Activated CD4-positive, alpha-beta memory T cell treated with anti-CD3 and anti-CD28 coated beads, Interleukin-2, amount 10 ng/mL, durations not matched to agents 7 days and 5 days (primary cell): ENCODE measurements at regions not wholly inside any gene's neighbourhood (a gene's known extent, or its start where the extent isn't known, plus 50 kb on each side); places are given as distances from the start of the nearest gene placed in this dataset.

ENCODE experiments used
- CTCF ChIA-PET: fragments of 350-600 bp; sonication (Branson Sonifier 250); formaldehyde crosslinking; loops from one replicate; lab custom pipeline; 2021; ENCODE audit warnings: antibody characterized with exemption, inconsistent platforms; lab: Charles Lee
- POLR2A ChIA-PET: fragments of 350-600 bp; sonication (Branson Sonifier 250); formaldehyde crosslinking; loops from one replicate; lab custom pipeline; 2021; ENCODE audit warnings: antibody characterized with exemption; lab: Charles Lee
- DNase-seq: peaks from one replicate; pipeline ENCODE4 v3.0.0-alpha.2; 2020
- H3K27ac Mint-ChIP-seq: one replicate; pipeline ENCODE4 v1.8.0; 2021; ENCODE audit warnings: mild to moderate bottlenecking, mixed read lengths
- H3K27me3 Mint-ChIP-seq: one replicate; pipeline ENCODE4 v1.8.0; 2021; ENCODE audit warnings: mixed read lengths
- H3K36me3 Mint-ChIP-seq: one replicate; pipeline ENCODE4 v1.8.0; 2021; ENCODE audit warnings: low read depth, mixed read lengths
- H3K4me1 Mint-ChIP-seq: one replicate; pipeline ENCODE4 v1.8.0; 2021; ENCODE audit warnings: mixed read lengths
- H3K4me3 Mint-ChIP-seq: one replicate; pipeline ENCODE4 v1.8.0; 2021; ENCODE audit warnings: mild to moderate bottlenecking, mixed read lengths
- H3K9me3 Mint-ChIP-seq: one replicate; pipeline ENCODE4 v1.8.0; 2021; ENCODE audit warnings: mixed read lengths

- ChIA-PET CTCF (no interaction called here), POLR2A (no interaction called here)
- no peaks in the 10 kb centered on the region for H3K9me3 Mint-ChIP-seq
- no peak overlapping the region for H3K4me3 Mint-ChIP-seq
- no peak for DNase-seq
- peaks cover 6% of the 10 kb centered on the region for H3K27me3 Mint-ChIP-seq
- H3K27ac Mint-ChIP-seq, result no peak overlapping the region
- no peaks in the 10 kb centered on the region for H3K36me3 Mint-ChIP-seq
- H3K4me1 Mint-ChIP-seq, result no peaks in the 10 kb centered on the region
These were observed 107.1 kb upstream of the JAG1 start for GRCh38 chr20:10780901-10781300.

GRCh38 chr20:10781526-10781925 lies 107.7 kb upstream of the JAG1 start:
- DNase-seq, result no peak
- POLR2A ChIA-PET, result no interaction called here

GRCh38 chr20:10783707-10784553 lies 110.1 kb upstream of the JAG1 start:
- DNase-seq, result no peak
- Mint-ChIP-seq H3K27ac (no peak overlapping the region), H3K4me3 (no peak overlapping the region), H3K4me1 (no peaks in the 10 kb centered on the region), H3K9me3 (no peaks in the 10 kb centered on the region), H3K27me3 (peaks cover 6% of the 10 kb centered on the region), H3K36me3 (no peaks in the 10 kb centered on the region)
- ChIA-PET CTCF (no interaction called here), POLR2A (no interaction called here)

More at GRCh38 chr20:10781526-10781925, 107.7 kb upstream of the JAG1 start:
- Mint-ChIP-seq H3K36me3 (no peaks in the 10 kb centered on the region), H3K9me3 (no peaks in the 10 kb centered on the region), H3K27ac (no peak overlapping the region), H3K27me3 (peaks cover 6% of the 10 kb centered on the region), H3K4me1 (no peaks in the 10 kb centered on the region), H3K4me3 (no peak overlapping the region)
- CTCF ChIA-PET, result no interaction called here

GRCh38 chr20:10784554-10785183 lies 110.9 kb upstream of the JAG1 start:
- Mint-ChIP-seq H3K27me3 (peaks cover 6% of the 10 kb centered on the region), H3K36me3 (no peaks in the 10 kb centered on the region), H3K9me3 (no peaks in the 10 kb centered on the region), H3K4me3 (no peak overlapping the region), H3K27ac (no peak overlapping the region), H3K4me1 (no peaks in the 10 kb centered on the region)
- no peak for DNase-seq
- ChIA-PET CTCF (no interaction called here), POLR2A (no interaction called here)

- no peak for DNase-seq
These were observed 112.9 kb upstream of the JAG1 start for GRCh38 chr20:10786678-10787077.

GRCh38 chr20:10788055-10788454 lies 114.3 kb upstream of the JAG1 start:
- H3K27ac Mint-ChIP-seq, result no peak overlapping the region
- no peaks in the 10 kb centered on the region for H3K4me1 Mint-ChIP-seq
- H3K4me3 Mint-ChIP-seq, result no peak overlapping the region
- CTCF ChIA-PET, result no interaction called here
- POLR2A ChIA-PET, result no interaction called here
- DNase-seq, result no peak
- no peaks in the 10 kb centered on the region for H3K36me3 Mint-ChIP-seq
- no peaks in the 10 kb centered on the region for H3K9me3 Mint-ChIP-seq
- no peaks in the 10 kb centered on the region for H3K27me3 Mint-ChIP-seq

More at GRCh38 chr20:10786678-10787077, 112.9 kb upstream of the JAG1 start:
- H3K9me3 Mint-ChIP-seq, result no peaks in the 10 kb centered on the region
- H3K4me1 Mint-ChIP-seq, result no peaks in the 10 kb centered on the region
- H3K36me3 Mint-ChIP-seq, result no peaks in the 10 kb centered on the region
- ChIA-PET POLR2A (no interaction called here), CTCF (no interaction called here)
- peaks cover 4% of the 10 kb centered on the region for H3K27me3 Mint-ChIP-seq
- no peak overlapping the region for H3K4me3 Mint-ChIP-seq
- no peak overlapping the region for H3K27ac Mint-ChIP-seq

- no peaks in the 10 kb centered on the region for H3K27me3 Mint-ChIP-seq
- DNase-seq, result no peak
- ChIA-PET POLR2A (no interaction called here), CTCF (no interaction called here)
- H3K27ac Mint-ChIP-seq, result no peak overlapping the region
- no peaks in the 10 kb centered on the region for H3K9me3 Mint-ChIP-seq
- H3K36me3 Mint-ChIP-seq, result no peaks in the 10 kb centered on the region
- H3K4me1 Mint-ChIP-seq, result no peaks in the 10 kb centered on the region
- no peak overlapping the region for H3K4me3 Mint-ChIP-seq
These were observed 115.1 kb upstream of the JAG1 start for GRCh38 chr20:10788877-10789276.

GRCh38 chr20:10789386-10789785 lies 115.6 kb upstream of the JAG1 start:
- Mint-ChIP-seq H3K27me3 (no peaks in the 10 kb centered on the region), H3K27ac (no peak overlapping the region), H3K4me1 (no peaks in the 10 kb centered on the region), H3K4me3 (no peak overlapping the region), H3K9me3 (no peaks in the 10 kb centered on the region), H3K36me3 (no peaks in the 10 kb centered on the region)
- DNase-seq, result no peak
- ChIA-PET CTCF (no interaction called here), POLR2A (no interaction called here)

- Mint-ChIP-seq H3K9me3 (no peaks in the 10 kb centered on the region), H3K4me1 (no peaks in the 10 kb centered on the region), H3K27me3 (no peaks in the 10 kb centered on the region), H3K27ac (no peak overlapping the region), H3K4me3 (no peak overlapping the region), H3K36me3 (no peaks in the 10 kb centered on the region)
- ChIA-PET CTCF (no interaction called here), POLR2A (no interaction called here)
- no peak for DNase-seq
These were observed 116.2 kb upstream of the JAG1 start for GRCh38 chr20:10790013-10790412.

- no peaks in the 10 kb centered on the region for H3K9me3 Mint-ChIP-seq
- no peak overlapping the region for H3K27ac Mint-ChIP-seq
- no peaks in the 10 kb centered on the region for H3K4me1 Mint-ChIP-seq
- ChIA-PET CTCF (no interaction called here), POLR2A (no interaction called here)
- DNase-seq, result no peak
- H3K27me3 Mint-ChIP-seq, result no peaks in the 10 kb centered on the region
- H3K36me3 Mint-ChIP-seq, result no peaks in the 10 kb centered on the region
- H3K4me3 Mint-ChIP-seq, result no peak overlapping the region
These were observed 118.5 kb upstream of the JAG1 start for GRCh38 chr20:10792291-10792690.

GRCh38 chr20:10793766-10794165 lies 120.0 kb upstream of the JAG1 start:
- Mint-ChIP-seq H3K27me3 (no peaks in the 10 kb centered on the region), H3K36me3 (no peaks in the 10 kb centered on the region), H3K9me3 (no peaks in the 10 kb centered on the region), H3K4me3 (no peak overlapping the region), H3K27ac (no peak overlapping the region), H3K4me1 (no peaks in the 10 kb centered on the region)
- DNase-seq, result no peak
- CTCF ChIA-PET, result no interaction called here
- POLR2A ChIA-PET, result no interaction called here

- H3K27me3 Mint-ChIP-seq, result no peaks in the 10 kb centered on the region
- H3K9me3 Mint-ChIP-seq, result no peaks in the 10 kb centered on the region
- H3K27ac Mint-ChIP-seq, result no peak overlapping the region
- H3K4me1 Mint-ChIP-seq, result no peaks in the 10 kb centered on the region
- CTCF ChIA-PET, result interaction anchor here (0.7 kb wide), 1 partner anchor 18 kb away, joined by 3 read pairs; no protein-coding TSS in a partner anchor
- POLR2A ChIA-PET, result no interaction called here
- H3K4me3 Mint-ChIP-seq, result no peak overlapping the region
- H3K36me3 Mint-ChIP-seq, result no peaks in the 10 kb centered on the region
- no peak for DNase-seq
These were observed 121.0 kb upstream of the JAG1 start for GRCh38 chr20:10794765-10795164.

GRCh38 chr20:10795286-10796026 lies 121.7 kb upstream of the JAG1 start:
- Mint-ChIP-seq H3K36me3 (no peaks in the 10 kb centered on the region), H3K27ac (no peak overlapping the region), H3K4me3 (no peak overlapping the region), H3K9me3 (no peaks in the 10 kb centered on the region), H3K4me1 (no peaks in the 10 kb centered on the region), H3K27me3 (no peaks in the 10 kb centered on the region)
- CTCF ChIA-PET, result interaction anchor here (0.7 kb wide), 1 partner anchor 19 kb away, joined by 3 read pairs; no protein-coding TSS in a partner anchor
- DNase-seq, result no peak
- POLR2A ChIA-PET, result no interaction called here
